Right ventricle myocardium inferior (tissue), 1 donor: ENCODE measurements at regions not wholly inside any gene's neighbourhood (a gene's known extent, or its start where the extent isn't known, plus 50 kb on each side); places are given as distances from the start of the nearest gene placed in this dataset.
A peak's percentile ranks its signal among the peaks of the same experiment; 100 is the strongest.

Source experiments
- ATAC-seq: fragments of 200-7000 bp; cut with Tn5 transposase; one replicate; pipeline ENCODE4 v1.9.1; 2020; ENCODE audit warnings: mild to moderate bottlenecking, moderate library complexity
- DNase-seq: peaks from one replicate; pipeline ENCODE4 v3.0.0; 2021; ENCODE audit errors: missing footprints
- intact Hi-C: fragments of 100-400 bp; cut with DNase I; formaldehyde crosslinking; loops from one replicate; pipeline ENCODE4 v1.11.0; 2022
- donor health status: DM: no; HTN: yes; CAD: no; lungs with severe emphysema.

DNA sequence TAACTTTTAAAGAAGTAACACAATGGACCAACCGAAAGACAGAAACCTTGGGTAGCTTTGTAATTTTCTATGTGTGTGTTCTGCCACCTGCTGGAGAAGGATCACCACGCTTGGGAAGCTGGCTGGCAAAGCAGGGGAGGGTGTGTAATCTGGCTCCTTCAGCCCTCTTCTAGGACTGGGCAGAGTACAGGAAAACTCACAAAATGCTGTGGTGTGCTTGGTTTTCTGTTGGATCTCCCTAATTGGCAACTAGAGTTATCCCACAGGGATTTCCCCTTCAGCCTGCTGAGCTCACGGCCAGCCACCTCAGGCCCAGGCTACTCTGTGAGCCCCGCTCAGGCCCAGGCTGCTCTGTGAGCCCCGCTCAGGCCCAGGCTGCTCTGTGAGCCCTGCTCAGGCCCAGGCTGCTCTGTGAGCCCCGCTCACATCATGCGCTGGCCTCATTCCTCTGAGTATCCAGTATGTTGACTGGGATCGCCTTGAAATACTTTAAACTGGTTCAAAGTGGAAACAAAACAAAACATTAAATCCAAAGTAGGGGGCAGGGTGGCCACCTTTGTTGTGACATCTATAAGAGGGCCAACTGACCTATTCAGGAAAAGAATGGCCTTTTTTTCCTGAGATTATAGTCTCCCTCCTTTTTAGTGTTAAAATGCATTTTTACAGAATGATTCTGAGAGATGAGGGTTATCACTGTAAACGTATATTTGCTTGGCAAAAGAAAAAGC lies 52.0 kb upstream of the RNU6-8 start:
- intact Hi-C loops: loop anchor here (2.0 kb wide), 2 partner anchors 52 to 306 kb away; partner anchors contain the start of genes RNU6-7 and RNU6-8
- DNase-seq (peak; percentile 66), ATAC-seq (peak; percentile 84)

DNA sequence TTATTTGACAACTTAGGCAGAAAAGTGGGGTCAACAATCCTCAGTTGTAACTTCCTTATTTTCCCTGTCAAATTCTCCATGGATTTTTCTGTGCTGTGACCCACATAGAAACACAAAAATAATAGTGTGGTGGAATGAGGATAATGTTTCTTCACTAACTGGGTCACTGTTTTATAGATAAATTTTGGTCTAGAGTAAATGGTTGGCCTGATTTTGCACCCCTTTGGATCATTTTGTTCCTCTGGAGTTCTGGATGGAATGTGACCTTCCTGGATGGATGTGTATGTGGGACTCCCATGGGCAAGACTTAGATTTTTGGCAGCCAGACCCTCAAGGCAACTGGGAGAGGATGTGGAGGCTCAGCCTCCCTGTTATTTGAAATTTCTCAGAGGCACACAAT lies 52.7 kb upstream of the RNU6-8 start:
- DNase-seq: no peak
- intact Hi-C loops: loop anchor here (2.0 kb wide), 2 partner anchors 53 to 305 kb away; partner anchors contain the start of genes RNU6-7 and RNU6-8
- ATAC-seq: peak; percentile 27

- intact Hi-C loops: no loop called here
- DNase-seq (no peak), ATAC-seq (no peak)
Observed at GRCh38 chr14:32256576-32256975, 53.5 kb upstream of the RNU6-8 start.

- no peak for ATAC-seq
- intact Hi-C loops: loop anchor here (2.0 kb wide), 1 partner anchor 210 kb away; no protein-coding TSS in a partner anchor
Observed at GRCh38 chr14:32258336-32258993, 55.4 kb upstream of the RNU6-8 start.

DNA sequence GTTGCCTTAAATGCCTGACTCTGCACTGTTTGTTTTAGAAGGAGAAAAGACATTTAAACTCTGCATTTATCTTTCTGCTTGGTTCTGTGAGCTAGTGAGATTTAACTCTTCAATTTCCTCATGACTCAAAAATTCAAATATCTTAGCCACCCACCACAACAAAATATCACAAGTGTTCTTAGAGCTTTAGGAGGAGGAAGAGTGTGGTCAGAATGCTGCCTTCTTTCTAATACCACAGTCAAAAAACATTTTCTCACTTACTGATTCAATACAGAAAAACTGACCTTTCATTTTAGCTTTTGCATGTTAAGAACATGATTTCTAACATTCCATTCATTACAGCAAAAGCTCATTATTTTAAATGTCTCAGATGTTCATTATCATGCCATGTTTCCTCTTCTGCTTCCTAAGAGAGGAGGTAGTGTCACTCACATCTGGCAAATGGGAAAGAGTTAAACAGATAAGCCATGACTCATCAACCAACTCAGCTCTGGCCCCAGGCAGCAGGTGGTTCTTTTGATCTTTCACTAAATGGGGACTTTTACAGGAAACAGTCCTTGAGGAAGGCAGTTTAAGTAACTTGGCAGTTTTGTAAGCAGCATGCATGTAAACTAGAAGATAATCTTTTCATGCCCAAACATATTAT lies 56.4 kb upstream of the RNU6-8 start:
- no peak for DNase-seq
- no peak for ATAC-seq
- intact Hi-C loops: loop anchor here (2.0 kb wide), 1 partner anchor 209 kb away; no protein-coding TSS in a partner anchor

More at GRCh38 chr14:32258336-32258993, 55.4 kb upstream of the RNU6-8 start:
- DNase-seq: no peak

- DNase-seq: no peak
- ATAC-seq: no peak
- intact Hi-C loops: no loop called here
Observed at GRCh38 chr14:32263939-32264567, 61.0 kb upstream of the RNU6-8 start.

- intact Hi-C loops: no loop called here
- DNase-seq: no peak
- no peak for ATAC-seq
Observed at GRCh38 chr14:32265584-32265983, 62.5 kb upstream of the RNU6-8 start.

GRCh38 chr14:32277998-32278397 lies 51.1 kb upstream of the AKAP6 start:
- intact Hi-C loops: no loop called here
- ATAC-seq (no peak), DNase-seq (no peak)
